CD4-positive, alpha-beta T cell treated with Interferon gamma for 1 hour (primary cell): ENCODE measurements at regions not wholly inside any gene's neighbourhood (a gene's known extent, or its start where the extent isn't known, plus 50 kb on each side); places are given as distances from the start of the nearest gene placed in this dataset.

ENCODE experiments used
- DNase-seq: peaks from one replicate; pipeline ENCODE4 v3.0.0-alpha.2; 2020

GRCh38 chrX:45975633-45976032, 569.6 kb downstream of the ZNF674 start:
- no peak for DNase-seq

DNA sequence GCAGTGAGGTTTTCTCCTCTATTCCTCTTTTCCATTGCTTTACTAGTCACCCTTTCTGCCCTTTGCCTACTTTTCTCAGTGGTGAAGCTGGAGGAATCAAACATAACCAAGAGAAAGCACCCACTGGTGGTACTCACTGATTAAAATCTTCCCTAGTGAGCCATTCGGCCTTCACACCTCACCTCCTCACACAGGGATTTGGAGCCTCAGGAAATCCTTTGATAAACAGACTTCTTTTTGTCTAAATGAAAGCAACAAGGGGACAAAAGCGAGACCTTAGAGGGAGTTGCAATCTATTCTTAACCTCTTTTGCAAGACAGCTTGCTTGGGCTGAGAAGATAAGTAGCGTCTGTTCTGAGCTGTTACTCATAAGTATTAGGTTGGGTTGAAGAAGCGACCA, 572.6 kb downstream of the ZNF674 start:
- DNase-seq, result no peak

GRCh38 chrX:45959567-45959966, 585.7 kb downstream of the ZNF674 start:
- DNase-seq, result no peak

DNA sequence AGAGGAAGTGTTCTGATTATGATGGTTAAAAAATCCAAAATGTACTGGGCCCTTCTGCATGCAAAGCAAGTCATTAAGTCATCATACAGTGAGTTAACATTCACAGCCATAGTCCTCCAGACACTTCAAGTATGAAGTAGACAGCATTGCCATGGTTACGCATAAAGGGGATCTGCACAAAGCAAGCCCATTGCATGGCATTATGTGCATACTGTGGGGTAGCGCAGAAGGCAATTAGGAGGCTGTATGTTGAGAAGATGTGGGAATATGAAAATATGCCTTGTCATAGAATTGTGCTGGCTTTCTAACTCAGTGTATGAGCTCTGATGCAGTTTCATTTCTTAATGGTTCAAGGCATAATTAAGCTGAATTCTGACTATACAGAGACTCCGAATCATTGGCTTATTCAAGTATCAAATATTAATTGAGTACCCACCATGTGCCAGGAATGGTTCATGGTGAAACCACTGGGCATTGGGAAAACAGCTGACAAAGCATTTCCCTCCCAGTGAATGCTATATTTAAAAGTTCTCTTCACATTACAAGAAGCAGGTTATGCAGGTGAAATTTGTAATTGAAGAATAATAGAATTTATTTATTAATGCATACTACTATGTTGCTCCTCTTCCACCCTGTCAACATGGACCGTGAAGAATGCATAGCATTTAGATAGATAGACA, 588.9 kb downstream of the ZNF674 start:
- DNase-seq, result no peak

DNA sequence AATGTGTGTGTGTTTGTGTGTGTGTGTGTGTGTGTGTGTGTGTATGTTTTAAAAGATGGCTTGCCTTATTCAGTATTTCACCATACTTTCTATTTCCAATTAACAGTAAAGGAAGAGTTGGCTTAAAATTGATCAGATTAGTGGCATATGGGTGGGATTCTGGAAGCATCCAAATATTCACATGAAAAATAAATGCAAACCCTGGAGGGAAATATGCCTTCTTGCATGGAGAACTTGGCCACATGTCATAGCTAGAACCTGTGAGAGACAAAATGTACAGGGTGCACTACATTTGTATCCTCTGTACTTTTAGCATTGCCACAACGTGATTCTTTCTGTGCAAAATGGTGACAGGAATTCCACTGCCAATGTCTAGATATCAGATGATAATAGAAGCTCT, 589.6 kb downstream of the ZNF674 start:
- DNase-seq, result no peak

DNA sequence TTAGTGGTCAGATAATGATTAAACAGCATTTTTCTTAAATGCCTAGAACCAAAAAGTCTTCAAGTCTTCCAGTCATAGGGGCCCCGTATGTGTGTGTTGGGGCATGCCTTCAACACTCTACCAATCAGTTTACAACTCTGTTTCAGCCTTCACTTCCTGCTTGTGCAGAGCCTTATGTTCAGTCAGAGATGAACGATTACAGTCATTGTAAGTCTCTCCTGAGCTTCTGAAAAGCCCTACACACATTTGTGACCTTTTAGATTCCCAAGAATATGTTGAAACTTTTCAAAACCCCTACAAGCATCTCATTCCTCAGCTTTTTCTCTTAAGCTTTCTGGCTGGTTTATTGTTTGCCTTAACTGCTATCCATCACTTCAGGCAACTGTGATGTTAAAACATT, 591.2 kb downstream of the ZNF674 start:
- DNase-seq, result no peak

- DNase-seq, result no peak
Observed at GRCh38 chrX:45952030-45952429, 593.2 kb downstream of the ZNF674 start.

- DNase-seq, result no peak
Observed at GRCh38 chrX:45935408-45935807, 609.8 kb downstream of the ZNF674 start.

DNA sequence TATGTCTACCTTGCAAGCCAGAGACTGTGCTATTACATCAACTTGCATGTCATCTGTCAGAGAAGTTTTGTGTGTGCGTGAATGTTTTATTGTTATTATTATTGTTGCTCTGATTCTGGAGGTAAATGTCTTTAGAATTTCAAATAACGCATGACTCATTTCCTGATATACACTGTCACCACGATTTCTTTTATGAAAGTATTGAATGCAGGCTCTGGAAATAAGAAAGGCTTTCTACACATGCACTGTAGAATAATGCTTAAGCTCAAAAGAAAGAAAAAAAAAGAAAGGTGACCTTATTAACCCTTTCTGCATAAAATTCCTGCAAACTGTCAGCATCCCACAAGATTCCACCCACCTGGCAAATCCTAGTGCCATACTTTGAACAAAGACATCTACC, 632.9 kb downstream of the ZNF674 start:
- no peak for DNase-seq

- no peak for DNase-seq
Observed at GRCh38 chrX:45907786-45908185, 637.4 kb downstream of the ZNF674 start.

- no peak for DNase-seq
Observed at GRCh38 chrX:45903781-45904201, 641.4 kb downstream of the ZNF674 start.

- no peak for DNase-seq
Observed at GRCh38 chrX:45900766-45901615, 644.2 kb downstream of the ZNF674 start.

- DNase-seq, result no peak
Observed at GRCh38 chrX:45894864-45895645, 650.2 kb downstream of the ZNF674 start.

DNA sequence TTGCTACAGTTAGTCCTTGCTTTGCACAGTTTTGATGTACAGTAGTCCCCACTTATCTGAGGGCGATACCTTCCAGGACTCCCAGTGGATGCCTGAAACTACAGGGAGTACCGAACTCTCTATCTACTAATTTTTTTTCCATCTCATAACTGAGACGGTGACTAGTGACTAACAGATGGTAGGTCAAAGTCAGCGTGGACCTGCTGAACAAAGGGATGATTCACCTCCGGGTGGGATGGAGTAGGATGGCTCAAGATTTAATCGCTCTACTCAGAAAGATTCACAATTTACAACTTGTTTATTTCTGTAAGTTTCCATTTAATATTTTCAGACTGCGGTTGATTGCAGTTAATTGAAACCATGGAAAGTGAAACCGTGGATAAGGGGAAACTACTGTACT, 655.8 kb downstream of the ZNF674 start:
- DNase-seq, result no peak

DNA sequence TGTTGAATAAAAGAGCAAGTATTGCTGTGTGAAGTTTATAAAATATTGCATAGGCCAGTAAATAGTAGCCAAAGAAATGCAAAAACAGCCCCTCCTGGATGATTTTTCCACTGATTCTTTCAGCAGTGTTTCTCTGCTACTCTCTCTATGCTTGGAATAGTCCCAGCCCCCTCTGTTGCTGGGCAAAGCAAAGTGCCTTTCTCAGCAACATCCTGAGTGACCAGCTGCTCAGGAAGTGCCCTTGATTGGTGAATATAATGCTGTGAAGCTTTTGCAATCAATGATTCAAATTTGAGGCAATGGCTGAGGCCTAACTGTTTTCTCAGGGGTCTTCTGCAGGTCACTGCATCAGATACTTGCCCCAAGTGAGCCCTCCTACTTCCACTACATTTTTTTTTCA, 656.7 kb downstream of the ZNF674 start:
- no peak for DNase-seq

DNA sequence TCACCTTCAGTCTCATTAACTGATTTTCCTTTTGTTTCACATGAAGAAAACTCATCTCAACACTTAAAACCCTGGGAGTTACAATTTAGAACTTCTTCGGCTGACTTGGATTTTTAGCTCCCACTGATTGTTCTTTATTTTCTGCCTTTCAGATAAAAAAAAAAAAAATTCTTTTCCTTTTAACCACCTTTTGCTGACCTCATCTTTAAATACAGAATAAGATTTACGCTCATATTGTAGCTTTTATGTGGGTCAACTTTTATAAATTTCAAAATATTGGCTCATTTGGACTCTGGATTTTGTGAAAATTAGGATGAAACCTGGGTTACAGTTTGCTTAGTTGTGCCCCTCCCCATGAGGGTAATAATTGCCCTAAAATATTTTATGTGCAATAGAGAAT, 659.3 kb downstream of the ZNF674 start:
- no peak for DNase-seq

GRCh38 chrX:45879512-45879911, 665.7 kb downstream of the ZNF674 start:
- no peak for DNase-seq

GRCh38 chrX:45876206-45876605, 669.0 kb downstream of the ZNF674 start:
- DNase-seq, result no peak

DNA sequence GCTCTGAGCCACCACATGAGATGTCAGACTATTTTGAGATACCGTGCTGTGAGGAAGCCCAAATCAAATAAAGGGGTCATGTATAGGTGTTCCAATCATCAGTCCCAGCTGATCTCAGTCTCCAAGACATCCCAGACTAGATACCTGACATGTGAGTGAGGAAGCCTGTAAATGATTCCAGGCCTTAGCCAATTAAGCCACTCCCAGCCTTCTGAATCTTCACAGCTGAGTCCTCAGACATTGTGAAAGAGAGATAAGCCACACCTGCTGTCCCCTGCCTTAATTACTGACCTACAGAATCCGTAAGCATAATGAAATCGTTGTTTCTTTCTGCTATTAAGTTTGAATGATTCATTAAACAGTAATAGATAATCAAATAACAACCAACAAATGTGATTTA, 671.4 kb downstream of the ZNF674 start:
- DNase-seq, result no peak

GRCh38 chrX:45872480-45872879, 671.8 kb upstream of the DIPK2B start:
- DNase-seq, result no peak

- DNase-seq, result no peak
Observed at GRCh38 chrX:45868425-45868824, 667.7 kb upstream of the DIPK2B start.

DNA sequence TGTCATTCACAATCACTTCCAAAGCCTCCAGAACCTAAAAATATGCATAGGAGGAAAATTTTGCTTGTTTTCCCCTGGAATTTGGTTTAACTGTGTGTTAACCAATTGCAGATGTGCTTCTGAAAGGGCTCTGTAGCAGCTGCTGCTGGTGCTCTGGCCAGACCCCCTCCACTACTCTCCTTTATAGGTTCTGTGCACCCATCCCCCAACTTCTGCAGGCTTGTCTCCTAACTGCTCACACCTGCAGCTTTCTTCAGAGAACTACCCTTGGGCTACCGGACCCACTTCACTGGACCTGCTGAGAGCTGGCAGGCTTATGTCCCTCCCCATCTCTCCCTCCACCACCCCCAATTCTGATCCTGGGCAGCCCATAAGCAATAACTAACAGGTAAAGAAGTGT, 662.1 kb upstream of the DIPK2B start:
- DNase-seq, result no peak

- DNase-seq, result no peak
Observed at GRCh38 chrX:45860450-45860849, 659.8 kb upstream of the DIPK2B start.

GRCh38 chrX:45859407-45859806, 658.7 kb upstream of the DIPK2B start:
- DNase-seq, result no peak
